ENCODE measurements at regions not wholly inside any gene's neighbourhood (a gene's known extent, or its start where the extent isn't known, plus 50 kb on each side); places are given as distances from the start of the nearest gene placed in this dataset.

GRCh38 chr17:64776720-64777414 lies 114.8 kb upstream of the SMURF2 start (continued):
- peak; percentile 69; the same call in 1 of the 2 replicates for TF ChIP-seq TFAP4 (IDR thresholded peaks at IDR 0.05; ENCODE audit: borderline replicate concordance, low read depth)
- TF ChIP-seq KMT2A (CRISPR knock-in tag; IDR thresholded peaks at IDR 0.05) = peak; percentile 74
- TF ChIP-seq BCL3 (CRISPR knock-in tag; IDR thresholded peaks at IDR 0.05) = peak; percentile 70; the same call in 1 of the 2 replicates
- peak; percentile 31 for TF ChIP-seq JARID2 (CRISPR knock-in tag; IDR thresholded peaks at IDR 0.05; ENCODE audit: insufficient replicate concordance)
- peak; percentile 81 for TF ChIP-seq GATAD2A (CRISPR knock-in tag; IDR thresholded peaks at IDR 0.05)
- peak; percentile 89 for TF ChIP-seq HNF4A (CRISPR knock-in tag; IDR thresholded peaks at IDR 0.05)
- peak; percentile 66 for TF ChIP-seq ZNF768 (CRISPR knock-in tag; IDR thresholded peaks at IDR 0.05)
- peak; percentile 78 for TF ChIP-seq ZNF777 (CRISPR knock-in tag; IDR thresholded peaks at IDR 0.05)
- peak; percentile 78 for TF ChIP-seq NRL (CRISPR knock-in tag; IDR thresholded peaks at IDR 0.05; ENCODE audit: borderline replicate concordance)
- peak; percentile 62 for TF ChIP-seq KLF12 (CRISPR knock-in tag; IDR thresholded peaks at IDR 0.05; ENCODE audit: borderline replicate concordance)
- peak; percentile 50; the same call in 1 of the 2 replicates for TF ChIP-seq RERE (CRISPR knock-in tag; IDR thresholded peaks at IDR 0.05; ENCODE audit: low read depth)
- TF ChIP-seq EP300 (IDR thresholded peaks at IDR 0.05; ENCODE audit: low read depth in 2 of 2, low read length in 2 of 2) = peak in 1 of 2 experiments; percentile 70; a peak in 2 of 4 replicates
- 0 out of 2 replicates have a peak, but pooled peaks have one; percentile 12 for TF ChIP-seq EP300 (CRISPR knock-in tag; IDR thresholded peaks at IDR 0.05; ENCODE audit: borderline replicate concordance)
- peak; percentile 11; the same call in 1 of the 2 replicates for TF ChIP-seq SRY (CRISPR knock-in tag; IDR thresholded peaks at IDR 0.05)
- peak; percentile 86; the same call in 1 of the 2 replicates for TF ChIP-seq ZBTB4 (CRISPR knock-in tag; IDR thresholded peaks at IDR 0.05; ENCODE audit: borderline replicate concordance)
- TF ChIP-seq SALL1 (CRISPR knock-in tag; IDR thresholded peaks at IDR 0.05) = peak; percentile 90
- TF ChIP-seq ZGPAT (CRISPR knock-in tag; IDR thresholded peaks at IDR 0.05) = peak; percentile 96

Measured in HepG2 (cell line).